Kidney (tissue), 13 donors: ENCODE measurements at regions not wholly inside any gene's neighbourhood (a gene's known extent, or its start where the extent isn't known, plus 50 kb on each side); places are given as distances from the start of the nearest gene placed in this dataset.
A peak's percentile ranks its signal among the peaks of the same experiment; 100 is the strongest.

Experiments used
- DNase-seq, 5 donors: peaks; one replicate each; pipeline ENCODE4 v3.0.0-alpha.2; 2013 to 2020
- FAIRE-seq: peaks from 2 replicates; lab custom pipeline; 2012; peaks lifted over from hg19 to GRCh38; lab: Jason Lieb, UNC
- H3K27ac ChIP-seq, 2 donors: one replicate each; pipeline ENCODE4 v1.7.0; 2013; ENCODE audit warnings: low read depth in 2 of 2, low read length in 2 of 2, inconsistent platforms in 1 of 2
- H3K27me3 ChIP-seq: one replicate; pipeline ENCODE4 v1.7.1; 2013; ENCODE audit warnings: low read length, inconsistent platforms; ENCODE audit not compliant: control insufficient read depth, insufficient read depth
- H3K36me3 ChIP-seq, 3 donors: one replicate each; pipeline versions ENCODE4 v1.7.0 to v1.7.1; 2013; ENCODE audit warnings: low read length in 3 of 3, control low read depth in 1 of 3, inconsistent platforms in 1 of 3; ENCODE audit not compliant: insufficient read depth in 3 of 3, control insufficient read depth in 2 of 3
- H3K4me1 ChIP-seq, 3 donors: one replicate each; pipeline versions ENCODE4 v1.7.0 to v1.7.1; 2013; ENCODE audit warnings: low read length in 3 of 3, inconsistent platforms in 1 of 3, low read depth in 1 of 3; ENCODE audit not compliant: control insufficient read depth in 2 of 3, insufficient read depth in 2 of 3
- H3K4me3 ChIP-seq, 3 donors: one replicate each; pipeline versions ENCODE4 v1.7.0 to v1.8.1; 2013; ENCODE audit warnings: low read length in 3 of 3, control low read depth in 1 of 3, inconsistent platforms in 1 of 3
- H3K9ac ChIP-seq, 3 donors: one replicate each; pipeline versions ENCODE4 v1.7.0 to v1.7.1; 2013; ENCODE audit warnings: low read length in 3 of 3, control low read depth in 1 of 3, inconsistent platforms in 1 of 3
- H3K9me3 ChIP-seq, 3 donors: one replicate each; pipeline versions ENCODE4 v1.7.0 to v1.7.1; 2013; ENCODE audit warnings: low read length in 3 of 3, control low read depth in 1 of 3, inconsistent platforms in 1 of 3; ENCODE audit not compliant: control insufficient read depth in 2 of 3, insufficient read depth in 1 of 3
- intact Hi-C: fragments of 100-400 bp; cut with DNase I; formaldehyde crosslinking; loops from one replicate; pipeline ENCODE4 v1.11.1; 2022
- TF ChIP-seq, protein P1 (sequence below): IDR thresholded peaks from 3 replicates; pipeline ENCODE4 v1.5.1; 2012; ENCODE audit warnings: mild to moderate bottlenecking, moderate library complexity, borderline replicate concordance; ENCODE audit not compliant: insufficient read depth; ENCODE audit errors: extremely low read depth
- donor health status: control.
- donor health status: control.
- donor health status: control.
- donor health status: control.
- donor health status: control.
- donor health status: DM: yes; HTN: yes; CAD: no.
- donor health status: Normal renal cell carcinoma (clear cell type).

DNA sequence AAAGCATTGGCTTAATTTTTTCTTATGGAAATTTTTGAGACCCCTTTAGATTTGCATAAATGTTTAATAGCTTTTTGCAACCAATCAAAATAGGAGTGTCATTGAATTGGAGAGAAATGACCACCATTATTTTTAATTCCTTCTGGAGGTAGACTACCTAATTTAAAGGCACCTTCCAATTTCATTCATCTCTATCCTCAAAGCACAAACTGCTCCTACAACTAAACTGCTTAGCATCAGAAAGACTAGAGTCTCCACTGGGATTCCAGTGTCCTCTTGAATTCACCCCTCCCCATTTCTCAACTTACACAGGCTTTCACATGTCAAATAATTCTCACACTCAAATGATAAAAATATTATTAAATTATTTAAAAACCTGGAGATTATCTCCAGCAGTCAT, 168.4 kb downstream of the RPS29 start:
- TF ChIP-seq, protein P1, sequence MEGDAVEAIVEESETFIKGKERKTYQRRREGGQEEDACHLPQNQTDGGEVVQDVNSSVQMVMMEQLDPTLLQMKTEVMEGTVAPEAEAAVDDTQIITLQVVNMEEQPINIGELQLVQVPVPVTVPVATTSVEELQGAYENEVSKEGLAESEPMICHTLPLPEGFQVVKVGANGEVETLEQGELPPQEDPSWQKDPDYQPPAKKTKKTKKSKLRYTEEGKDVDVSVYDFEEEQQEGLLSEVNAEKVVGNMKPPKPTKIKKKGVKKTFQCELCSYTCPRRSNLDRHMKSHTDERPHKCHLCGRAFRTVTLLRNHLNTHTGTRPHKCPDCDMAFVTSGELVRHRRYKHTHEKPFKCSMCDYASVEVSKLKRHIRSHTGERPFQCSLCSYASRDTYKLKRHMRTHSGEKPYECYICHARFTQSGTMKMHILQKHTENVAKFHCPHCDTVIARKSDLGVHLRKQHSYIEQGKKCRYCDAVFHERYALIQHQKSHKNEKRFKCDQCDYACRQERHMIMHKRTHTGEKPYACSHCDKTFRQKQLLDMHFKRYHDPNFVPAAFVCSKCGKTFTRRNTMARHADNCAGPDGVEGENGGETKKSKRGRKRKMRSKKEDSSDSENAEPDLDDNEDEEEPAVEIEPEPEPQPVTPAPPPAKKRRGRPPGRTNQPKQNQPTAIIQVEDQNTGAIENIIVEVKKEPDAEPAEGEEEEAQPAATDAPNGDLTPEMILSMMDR = no peak
- no peaks in the 10 kb centered on the region for H3K9me3 ChIP-seq
- no peak for FAIRE-seq

DNA sequence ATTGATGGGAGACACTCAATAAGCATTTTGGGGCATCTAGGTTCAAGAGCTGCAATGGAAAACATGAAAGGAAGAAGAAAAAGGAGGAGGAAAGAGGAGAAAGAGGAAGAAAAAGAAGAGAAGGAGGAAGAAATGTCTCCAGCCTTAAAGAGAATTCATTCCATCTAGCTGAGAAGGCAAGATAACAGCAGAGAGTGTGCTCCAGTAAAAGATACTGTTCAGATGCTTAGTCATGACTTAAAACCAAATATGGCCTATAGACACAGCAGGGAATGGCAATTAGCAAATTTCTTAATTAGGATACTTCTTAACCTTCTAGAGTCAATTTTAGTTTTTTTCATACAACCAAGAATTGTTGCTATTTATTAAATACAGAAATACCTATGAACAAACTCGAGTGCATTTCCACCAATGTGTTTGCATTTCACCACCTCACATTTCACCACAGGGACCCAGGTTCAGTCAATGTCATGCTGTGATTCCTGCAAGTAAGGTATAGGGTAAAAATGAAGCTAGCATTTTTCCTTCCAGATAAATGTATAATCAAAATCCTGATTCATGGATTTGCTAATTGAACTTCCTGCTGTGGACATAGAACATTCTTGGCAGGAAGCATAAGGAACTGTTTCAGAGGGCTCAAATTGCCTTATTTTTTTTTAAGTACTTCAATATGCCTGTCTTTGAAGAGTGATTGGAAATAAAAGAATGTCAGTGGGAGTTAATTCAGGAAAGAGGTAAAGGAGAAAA, 177.8 kb downstream of the RPS29 start:
- DNase-seq = no peak
- no peak overlapping the region for H3K4me3 ChIP-seq
- no peak overlapping the region for H3K9ac ChIP-seq
- H3K9me3 ChIP-seq = no peaks in the 10 kb centered on the region
- FAIRE-seq = no peak
- H3K36me3 ChIP-seq = no peaks in the 10 kb centered on the region
- intact Hi-C loops = no loop called here
- TF ChIP-seq, protein P1 = no peak
- H3K4me1 ChIP-seq = no peaks in the 10 kb centered on the region
- H3K27ac ChIP-seq = no peak overlapping the region
- no peaks in the 10 kb centered on the region for H3K27me3 ChIP-seq

More for the DNA sequence above, 168.4 kb downstream of the RPS29 start:
- Histone ChIP-seq H3K27ac (no peak overlapping the region), H3K4me3 (no peak overlapping the region), H3K4me1 (no peaks in the 10 kb centered on the region), H3K36me3 (no peaks in the 10 kb centered on the region), H3K27me3 (no peaks in the 10 kb centered on the region), H3K9ac (no peak overlapping the region)
- DNase-seq = no peak
- intact Hi-C loops = no loop called here

DNA sequence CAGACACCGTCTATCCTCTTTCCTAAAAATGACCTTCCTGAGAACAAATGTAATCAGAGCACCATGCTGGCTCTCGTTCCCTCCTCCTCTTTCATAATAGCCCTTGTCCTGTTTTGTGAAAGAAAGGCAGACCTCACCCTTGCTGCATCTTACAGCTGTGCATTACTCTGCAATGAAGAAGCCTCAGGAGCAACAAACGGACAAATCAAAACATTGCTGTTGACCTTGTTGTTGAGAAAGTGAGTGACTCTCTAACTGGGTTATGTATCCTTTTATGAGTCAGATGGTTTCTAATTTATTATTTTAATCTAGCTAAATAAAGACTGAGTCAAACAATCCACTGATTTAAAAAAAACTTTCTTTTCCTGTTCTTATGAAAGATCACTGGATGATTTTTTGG, 180.9 kb downstream of the RPS29 start:
- FAIRE-seq = peak; percentile 17
- H3K36me3 ChIP-seq = no peaks in the 10 kb centered on the region
- H3K27ac ChIP-seq = no peak overlapping the region
- H3K9ac ChIP-seq = no peak overlapping the region
- H3K4me3 ChIP-seq = no peak overlapping the region
- DNase-seq = no peak
- no peaks in the 10 kb centered on the region for H3K27me3 ChIP-seq
- TF ChIP-seq, protein P1 = no peak
- no peaks in the 10 kb centered on the region for H3K9me3 ChIP-seq
- intact Hi-C loops = no loop called here
- H3K4me1 ChIP-seq = no peaks in the 10 kb centered on the region
